HCT116 (cell line): ENCODE measurements at regions not wholly inside any gene's neighbourhood (a gene's known extent, or its start where the extent isn't known, plus 50 kb on each side); places are given as distances from the start of the nearest gene placed in this dataset.

ENCODE experiments used
- CEBPB ChIP-seq: IDR thresholded peaks from 2 replicates; pipeline ENCODE4 v1.6.1; 2012; ENCODE audit warnings: low read depth
- EZH2 ChIP-seq: fragments of 200-600 bp; sonication (generic); IDR thresholded peaks from 2 replicates; pipeline ENCODE4 v1.6.1; 2017; ENCODE audit warnings: antibody characterized with exemption, mixed run types
- POLR2AphosphoS5 ChIP-seq: IDR thresholded peaks from 2 replicates; pipeline ENCODE4 v1.6.1; 2011; ENCODE audit warnings: mild to moderate bottlenecking, low read depth, low read length, moderate library complexity
- SIN3A ChIP-seq: IDR thresholded peaks from 2 replicates; pipeline ENCODE4 v1.6.1; 2012; ENCODE audit warnings: low read depth
- SP1 ChIP-seq: IDR thresholded peaks from 2 replicates; pipeline ENCODE4 v1.6.1; 2012; ENCODE audit warnings: low read depth
- TCF7L2 ChIP-seq: IDR thresholded peaks from 2 replicates; pipeline ENCODE4 v1.7.0; 2011; ENCODE audit warnings: borderline replicate concordance, inconsistent platforms; ENCODE audit not compliant: insufficient read depth, insufficient read length; ENCODE audit errors: extremely low read depth
- ZNF274 ChIP-seq: fragments of 200-500 bp; sonication (Bioruptor generic); IDR thresholded peaks from 2 replicates; pipeline ENCODE4 v1.6.1; 2014; ENCODE audit warnings: mild to moderate bottlenecking, low read depth, low read length, inconsistent platforms
- TF ChIP-seq, protein P1 (sequence below), 3 experiments: fragments of 200-600 bp in 1 of 3; sonication (generic) in 1 of 3; IDR thresholded peaks in 2 of 3; conservative IDR thresholded peaks in 1 of 3; 2 replicates each; pipeline ENCODE4 v1.5.1; 2012 to 2017; ENCODE audit warnings: low read depth in 2 of 3, low read length in 2 of 3, antibody characterized with exemption in 1 of 3, borderline replicate concordance in 1 of 3, control low read depth in 1 of 3, mild to moderate bottlenecking in 1 of 3, mixed read lengths in 1 of 3, mixed run types in 1 of 3, moderate library complexity in 1 of 3; ENCODE audit not compliant: insufficient read depth in 1 of 3

DNA sequence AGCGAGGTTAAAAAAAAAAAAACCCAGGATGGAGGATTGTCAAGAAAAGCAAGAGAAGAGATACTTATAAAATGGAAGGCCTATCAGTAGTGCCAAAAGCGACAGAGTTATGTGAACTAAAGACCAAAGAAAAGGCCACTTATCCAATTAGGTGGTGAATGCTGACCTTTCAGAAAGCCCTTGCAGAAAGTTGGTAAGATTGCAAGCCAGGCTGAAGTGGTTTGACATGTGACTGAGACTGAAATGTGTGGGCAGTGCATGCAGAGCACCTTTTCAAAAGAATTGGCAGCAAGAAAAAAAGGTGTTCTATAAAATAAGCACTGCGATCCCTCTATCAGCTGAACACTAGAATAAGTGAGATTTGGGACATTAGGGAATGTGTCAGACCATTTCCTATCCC is 379.4 kb upstream of the FAM98A start:
- TF ChIP-seq ZNF274 = no peak
- TF ChIP-seq, protein P1, sequence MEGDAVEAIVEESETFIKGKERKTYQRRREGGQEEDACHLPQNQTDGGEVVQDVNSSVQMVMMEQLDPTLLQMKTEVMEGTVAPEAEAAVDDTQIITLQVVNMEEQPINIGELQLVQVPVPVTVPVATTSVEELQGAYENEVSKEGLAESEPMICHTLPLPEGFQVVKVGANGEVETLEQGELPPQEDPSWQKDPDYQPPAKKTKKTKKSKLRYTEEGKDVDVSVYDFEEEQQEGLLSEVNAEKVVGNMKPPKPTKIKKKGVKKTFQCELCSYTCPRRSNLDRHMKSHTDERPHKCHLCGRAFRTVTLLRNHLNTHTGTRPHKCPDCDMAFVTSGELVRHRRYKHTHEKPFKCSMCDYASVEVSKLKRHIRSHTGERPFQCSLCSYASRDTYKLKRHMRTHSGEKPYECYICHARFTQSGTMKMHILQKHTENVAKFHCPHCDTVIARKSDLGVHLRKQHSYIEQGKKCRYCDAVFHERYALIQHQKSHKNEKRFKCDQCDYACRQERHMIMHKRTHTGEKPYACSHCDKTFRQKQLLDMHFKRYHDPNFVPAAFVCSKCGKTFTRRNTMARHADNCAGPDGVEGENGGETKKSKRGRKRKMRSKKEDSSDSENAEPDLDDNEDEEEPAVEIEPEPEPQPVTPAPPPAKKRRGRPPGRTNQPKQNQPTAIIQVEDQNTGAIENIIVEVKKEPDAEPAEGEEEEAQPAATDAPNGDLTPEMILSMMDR (IDR thresholded peaks at IDR 0.05 in 2 of 3, conservative IDR thresholded peaks at IDR 0.05 in 1 of 3; ENCODE audit: borderline replicate concordance in 1 of 3, insufficient read depth in 1 of 3, low read depth in 2 of 3, low read length in 2 of 3) = no peak
- no peak for TF ChIP-seq SIN3A
- TF ChIP-seq EZH2 = no peak
- TF ChIP-seq CEBPB = no peak
- TF ChIP-seq POLR2AphosphoS5 = no peak
- TF ChIP-seq SP1 = no peak
- TF ChIP-seq TCF7L2 = no peak
